ENCODE measurements at regions not wholly inside any gene's neighbourhood (a gene's known extent, or its start where the extent isn't known, plus 50 kb on each side); places are given as distances from the start of the nearest gene placed in this dataset.

DNA sequence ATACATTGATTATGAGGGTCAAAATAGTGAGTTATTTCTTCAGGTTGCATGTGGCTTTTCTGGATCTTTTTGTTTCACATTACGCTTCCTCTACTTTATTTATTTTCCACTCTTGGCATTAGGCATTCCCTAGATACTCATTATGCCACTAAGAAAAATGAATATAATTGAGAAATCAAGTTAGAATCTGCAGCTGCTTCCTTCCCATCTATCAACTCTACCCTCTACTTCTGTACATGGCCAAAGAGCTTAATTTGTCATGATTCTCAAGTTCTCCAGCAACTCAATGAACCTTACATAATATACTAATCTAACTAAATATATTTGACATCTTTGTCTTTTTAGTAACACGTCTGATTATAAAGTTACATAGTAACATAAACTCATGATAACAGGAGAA lies 598.1 kb upstream of the LRRTM4 start:
- H3K9me3 ChIP-seq = peaks cover 0 to 4% (median 0%) of the 10 kb centered on the region in 4 donors
- H3K27ac ChIP-seq = no peak overlapping the region
- H3K4me3 ChIP-seq = no peak overlapping the region
- 74 to 84% methylated on average over 2 of the region's 2 CpGs for WGBS, 2 donors
- DNase-seq = no peak
- intact Hi-C loops (cut with DNase I) = no loop called here
- H3K4me1 ChIP-seq = no peaks in the 10 kb centered on the region
- H3K27me3 ChIP-seq = no peaks in the 10 kb centered on the region
- TF ChIP-seq EP300 (IDR thresholded peaks at IDR 0.05) (no peak), POLR2A (IDR thresholded peaks at IDR 0.05) (no peak), POLR2AphosphoS5 (IDR thresholded peaks at IDR 0.05) (no peak)
- TF ChIP-seq, protein P1, sequence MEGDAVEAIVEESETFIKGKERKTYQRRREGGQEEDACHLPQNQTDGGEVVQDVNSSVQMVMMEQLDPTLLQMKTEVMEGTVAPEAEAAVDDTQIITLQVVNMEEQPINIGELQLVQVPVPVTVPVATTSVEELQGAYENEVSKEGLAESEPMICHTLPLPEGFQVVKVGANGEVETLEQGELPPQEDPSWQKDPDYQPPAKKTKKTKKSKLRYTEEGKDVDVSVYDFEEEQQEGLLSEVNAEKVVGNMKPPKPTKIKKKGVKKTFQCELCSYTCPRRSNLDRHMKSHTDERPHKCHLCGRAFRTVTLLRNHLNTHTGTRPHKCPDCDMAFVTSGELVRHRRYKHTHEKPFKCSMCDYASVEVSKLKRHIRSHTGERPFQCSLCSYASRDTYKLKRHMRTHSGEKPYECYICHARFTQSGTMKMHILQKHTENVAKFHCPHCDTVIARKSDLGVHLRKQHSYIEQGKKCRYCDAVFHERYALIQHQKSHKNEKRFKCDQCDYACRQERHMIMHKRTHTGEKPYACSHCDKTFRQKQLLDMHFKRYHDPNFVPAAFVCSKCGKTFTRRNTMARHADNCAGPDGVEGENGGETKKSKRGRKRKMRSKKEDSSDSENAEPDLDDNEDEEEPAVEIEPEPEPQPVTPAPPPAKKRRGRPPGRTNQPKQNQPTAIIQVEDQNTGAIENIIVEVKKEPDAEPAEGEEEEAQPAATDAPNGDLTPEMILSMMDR (IDR thresholded peaks at IDR 0.05) = no peak
- H3K36me3 ChIP-seq = no peaks in the 10 kb centered on the region

DNA sequence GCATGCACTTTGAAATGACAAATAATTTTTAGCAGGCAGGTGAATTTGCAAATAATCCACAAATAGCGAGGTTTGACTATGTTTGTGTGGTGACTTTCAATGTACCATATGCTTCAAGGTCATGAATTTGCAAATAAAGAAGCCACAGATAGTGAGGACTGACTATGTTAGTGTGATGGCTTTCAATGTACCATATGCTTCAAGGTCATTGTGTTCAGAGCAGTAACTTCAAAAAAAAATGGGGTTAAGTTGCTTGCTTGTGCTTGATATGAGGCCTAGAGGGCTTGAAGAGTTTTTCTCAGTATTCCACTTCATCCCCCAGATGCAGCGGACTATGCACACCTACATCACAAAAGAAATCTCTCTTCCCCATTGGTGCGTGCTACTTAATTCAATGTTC lies 602.9 kb upstream of the LRRTM4 start:
- no peak for DNase-seq
- H3K4me3 ChIP-seq = no peak overlapping the region
- H3K36me3 ChIP-seq = no peaks in the 10 kb centered on the region
- WGBS, 2 donors = 82 to 87% methylated on average over 3 of the region's 3 CpGs
- intact Hi-C loops (cut with DNase I) = no loop called here
- H3K27ac ChIP-seq = no peak overlapping the region
- TF ChIP-seq POLR2AphosphoS5 (IDR thresholded peaks at IDR 0.05) = no peak
- no peak for TF ChIP-seq EP300 (IDR thresholded peaks at IDR 0.05)
- H3K9me3 ChIP-seq = peaks cover 0 to 4% (median 0%) of the 10 kb centered on the region in 4 donors
- H3K27me3 ChIP-seq = no peaks in the 10 kb centered on the region
- H3K4me1 ChIP-seq = no peaks in the 10 kb centered on the region

DNA sequence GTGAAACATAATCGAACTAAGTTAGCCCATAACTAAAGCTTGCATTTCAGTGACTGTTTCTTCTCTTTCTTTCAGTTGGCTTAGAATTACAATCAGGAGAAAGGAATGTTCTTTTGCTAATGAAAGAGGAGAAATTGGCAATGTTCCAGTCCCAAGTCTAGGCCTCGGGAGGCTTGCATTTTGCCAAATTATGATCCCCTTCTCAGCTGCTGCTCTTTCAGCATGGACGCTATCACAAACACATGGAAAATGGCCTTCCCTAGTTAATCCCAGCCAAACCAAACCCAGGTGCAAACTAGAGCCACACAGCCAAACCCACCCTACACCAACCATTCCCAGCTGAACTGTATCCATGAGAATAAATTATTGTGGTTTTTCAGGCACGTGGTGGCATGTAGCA lies 605.2 kb upstream of the LRRTM4 start:
- TF ChIP-seq, protein P1 (IDR thresholded peaks at IDR 0.05) = no peak
- TF ChIP-seq POLR2AphosphoS5 (IDR thresholded peaks at IDR 0.05) (no peak), EP300 (IDR thresholded peaks at IDR 0.05) (no peak), POLR2A (IDR thresholded peaks at IDR 0.05) (no peak)
- no peaks in the 10 kb centered on the region for H3K4me1 ChIP-seq

DNA sequence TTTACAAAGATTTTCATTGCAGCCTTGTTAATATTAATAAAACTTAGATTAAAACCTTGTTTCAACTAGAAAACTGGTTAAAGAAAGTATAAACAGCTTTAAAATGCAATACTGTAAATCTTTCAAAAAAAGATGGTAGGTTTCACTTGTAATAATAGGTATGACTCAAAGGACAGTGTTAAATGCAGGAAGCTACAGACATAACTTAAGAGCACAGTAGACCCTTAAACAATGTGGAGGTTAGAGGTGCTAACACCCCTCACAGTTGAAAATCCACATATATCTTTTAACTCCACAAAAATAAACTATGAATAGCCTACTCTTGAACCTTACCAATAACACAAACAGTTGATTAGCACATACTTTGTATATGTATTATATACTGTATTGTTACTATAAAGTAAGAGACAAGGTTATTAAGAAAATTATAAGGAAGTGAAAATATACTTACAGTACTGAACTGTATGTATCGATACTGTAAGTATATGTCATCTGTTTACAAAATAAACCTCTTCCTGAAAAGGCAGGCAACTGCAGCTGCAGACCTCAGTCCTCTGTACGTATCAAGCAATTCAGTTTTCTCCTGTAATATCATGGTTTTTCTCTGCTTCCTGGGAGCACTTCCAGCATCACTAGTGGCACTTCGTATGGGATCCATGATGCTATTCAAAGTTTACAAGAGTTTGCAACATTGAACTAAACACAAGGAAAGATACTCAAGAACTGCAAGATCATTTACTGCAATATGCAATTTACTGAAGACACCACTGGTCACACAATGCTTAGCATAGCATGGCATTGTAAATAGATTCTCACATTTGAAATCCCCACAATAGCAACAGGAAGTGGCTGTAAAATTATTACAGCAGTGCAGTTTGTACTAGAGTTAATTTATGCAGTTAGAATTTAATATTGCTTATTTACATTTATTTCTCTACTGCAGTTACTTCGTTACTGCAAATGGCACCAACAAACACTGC lies 610.5 kb upstream of the LRRTM4 start:
- DNase-seq = no peak
- Histone ChIP-seq H3K4me3 (no peak overlapping the region), H3K9me3 (no peaks in the 10 kb centered on the region), H3K36me3 (no peaks in the 10 kb centered on the region), H3K27me3 (no peaks in the 10 kb centered on the region), H3K4me1 (no peaks in the 10 kb centered on the region), H3K27ac (no peak overlapping the region)
- intact Hi-C loops (cut with DNase I) = no loop called here
- TF ChIP-seq EP300 (IDR thresholded peaks at IDR 0.05) = no peak
- WGBS, 2 donors = 52 to 62% methylated on average over 4 of the region's 4 CpGs

More for the DNA sequence above, 605.2 kb upstream of the LRRTM4 start:
- no peak overlapping the region for H3K4me3 ChIP-seq
- 60 to 72% methylated on average over 4 of the region's 4 CpGs for WGBS, 2 donors
- no peak for DNase-seq
- intact Hi-C loops (cut with DNase I) = no loop called here
- H3K9me3 ChIP-seq = peaks cover 0 to 4% (median 0%) of the 10 kb centered on the region in 4 donors
- no peaks in the 10 kb centered on the region for H3K27me3 ChIP-seq
- H3K36me3 ChIP-seq = no peaks in the 10 kb centered on the region
- no peak overlapping the region for H3K27ac ChIP-seq

DNA sequence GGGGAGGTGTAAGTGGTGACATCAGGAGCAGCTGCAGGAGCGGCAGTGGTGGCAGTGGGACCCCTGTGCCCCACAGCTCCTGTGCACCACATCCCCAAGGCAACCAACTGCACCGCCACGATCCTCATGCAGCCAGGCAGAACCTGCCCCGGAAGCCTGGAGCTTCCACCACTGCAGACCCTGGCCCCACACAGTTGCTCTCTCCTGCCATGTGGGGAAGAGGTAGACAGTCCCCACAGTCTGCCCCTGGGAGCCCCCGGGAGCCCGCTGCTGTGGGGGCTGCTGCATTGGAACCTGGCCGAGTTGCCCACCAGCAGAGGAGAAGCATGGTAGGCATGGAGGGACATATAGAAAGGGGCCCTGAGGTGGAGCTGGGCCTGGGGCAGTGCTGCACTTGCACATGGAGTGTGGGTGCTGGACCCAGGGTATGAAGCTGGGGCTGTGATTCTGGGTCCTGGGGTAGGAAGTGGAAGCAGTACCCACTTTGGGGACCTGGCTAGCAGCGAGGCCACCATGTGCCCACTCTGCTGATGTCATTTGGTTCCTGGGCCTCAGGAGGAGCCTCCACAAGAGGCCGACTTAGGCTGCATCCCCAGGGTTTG lies 623.3 kb upstream of the LRRTM4 start:
- DNase-seq = no peak
- Histone ChIP-seq H3K4me3 (no peak overlapping the region), H3K27ac (no peak overlapping the region), H3K36me3 (no peaks in the 10 kb centered on the region), H3K4me1 (no peaks in the 10 kb centered on the region), H3K27me3 (no peaks in the 10 kb centered on the region), H3K9me3 (no peaks in the 10 kb centered on the region)
- WGBS, 2 donors = 83 to 86% methylated on average over 9 of the region's 9 CpGs
- intact Hi-C loops (cut with DNase I) = no loop called here
- TF ChIP-seq, protein P1 (IDR thresholded peaks at IDR 0.05) = no peak
- no peak for TF ChIP-seq POLR2AphosphoS5 (IDR thresholded peaks at IDR 0.05)
- no peak for TF ChIP-seq EP300 (IDR thresholded peaks at IDR 0.05)
- no peak for TF ChIP-seq POLR2A (IDR thresholded peaks at IDR 0.05)

Data from sigmoid colon (tissue), 6 donors.